ENCODE measurements at regions not wholly inside any gene's neighbourhood (a gene's known extent, or its start where the extent isn't known, plus 50 kb on each side); places are given as distances from the start of the nearest gene placed in this dataset.
"Not testable (repeated sequence)": the region's sequence is repeated elsewhere in the genome, so short reads cannot be mapped to it uniquely, and the experiment has no call there.

DNA sequence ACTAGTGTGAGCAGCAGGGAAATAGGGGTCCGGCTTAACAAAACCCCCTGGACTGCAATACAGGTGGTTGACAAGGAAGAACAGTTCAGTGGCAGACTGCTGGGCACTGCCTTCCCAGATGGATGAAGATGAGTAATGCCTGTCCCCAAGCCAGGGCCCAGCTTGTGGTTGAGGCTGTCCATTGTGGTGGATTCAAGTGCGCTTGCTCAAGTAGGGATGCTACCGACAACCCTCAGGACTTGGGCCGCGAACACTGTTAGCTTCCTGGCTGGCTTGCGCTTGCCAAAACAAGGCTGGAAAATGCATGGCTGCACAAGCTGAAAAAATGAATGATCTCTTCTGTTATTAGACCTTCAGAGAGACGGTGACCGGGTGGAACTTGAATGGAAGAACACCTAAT, 116.1 kb upstream of the ACBD5 start:
- TF ChIP-seq, protein P1, sequence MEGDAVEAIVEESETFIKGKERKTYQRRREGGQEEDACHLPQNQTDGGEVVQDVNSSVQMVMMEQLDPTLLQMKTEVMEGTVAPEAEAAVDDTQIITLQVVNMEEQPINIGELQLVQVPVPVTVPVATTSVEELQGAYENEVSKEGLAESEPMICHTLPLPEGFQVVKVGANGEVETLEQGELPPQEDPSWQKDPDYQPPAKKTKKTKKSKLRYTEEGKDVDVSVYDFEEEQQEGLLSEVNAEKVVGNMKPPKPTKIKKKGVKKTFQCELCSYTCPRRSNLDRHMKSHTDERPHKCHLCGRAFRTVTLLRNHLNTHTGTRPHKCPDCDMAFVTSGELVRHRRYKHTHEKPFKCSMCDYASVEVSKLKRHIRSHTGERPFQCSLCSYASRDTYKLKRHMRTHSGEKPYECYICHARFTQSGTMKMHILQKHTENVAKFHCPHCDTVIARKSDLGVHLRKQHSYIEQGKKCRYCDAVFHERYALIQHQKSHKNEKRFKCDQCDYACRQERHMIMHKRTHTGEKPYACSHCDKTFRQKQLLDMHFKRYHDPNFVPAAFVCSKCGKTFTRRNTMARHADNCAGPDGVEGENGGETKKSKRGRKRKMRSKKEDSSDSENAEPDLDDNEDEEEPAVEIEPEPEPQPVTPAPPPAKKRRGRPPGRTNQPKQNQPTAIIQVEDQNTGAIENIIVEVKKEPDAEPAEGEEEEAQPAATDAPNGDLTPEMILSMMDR (conservative IDR thresholded peaks at IDR 0.05), result no peak
- Histone ChIP-seq H3K9ac (ENCODE audit: extremely low read depth, low read length, poor library complexity, severe bottlenecking) (no peak overlapping the region), H3K4me1 (ENCODE audit: control insufficient read depth, insufficient read depth, low read length) (no peaks in the 10 kb centered on the region), H3K4me3 (ENCODE audit: low read length) (no peak overlapping the region), H3K27ac (ENCODE audit: low read depth, low read length) (no peak overlapping the region), H3K36me3 (ENCODE audit: control insufficient read depth, insufficient read depth, low read length) (no peaks in the 10 kb centered on the region), H3K9me3 (ENCODE audit: control insufficient read depth, low read length) (no peaks in the 10 kb centered on the region), H3K27me3 (ENCODE audit: control insufficient read depth, insufficient read depth, low read length, poor library complexity, severe bottlenecking) (no peaks in the 10 kb centered on the region)
- 94 to 98% methylated on average over 8 of the region's 8 CpGs for WGBS, 2 experiments (ENCODE audit: insufficient coverage in 1 of 2, insufficient read length in 1 of 2)
- H3K36me3 Mint-ChIP-seq (ENCODE audit: low read depth), result no peaks in the 10 kb centered on the region
- H3K27me3 Mint-ChIP-seq (ENCODE audit: insufficient read depth), result no peaks in the 10 kb centered on the region
- no peak for DNase-seq
- no peaks in the 10 kb centered on the region for H3K9me3 Mint-ChIP-seq
- H3K27ac Mint-ChIP-seq, result no peak overlapping the region
- no peak overlapping the region for H3K4me3 Mint-ChIP-seq
- H3K4me1 Mint-ChIP-seq, result no peaks in the 10 kb centered on the region

DNA sequence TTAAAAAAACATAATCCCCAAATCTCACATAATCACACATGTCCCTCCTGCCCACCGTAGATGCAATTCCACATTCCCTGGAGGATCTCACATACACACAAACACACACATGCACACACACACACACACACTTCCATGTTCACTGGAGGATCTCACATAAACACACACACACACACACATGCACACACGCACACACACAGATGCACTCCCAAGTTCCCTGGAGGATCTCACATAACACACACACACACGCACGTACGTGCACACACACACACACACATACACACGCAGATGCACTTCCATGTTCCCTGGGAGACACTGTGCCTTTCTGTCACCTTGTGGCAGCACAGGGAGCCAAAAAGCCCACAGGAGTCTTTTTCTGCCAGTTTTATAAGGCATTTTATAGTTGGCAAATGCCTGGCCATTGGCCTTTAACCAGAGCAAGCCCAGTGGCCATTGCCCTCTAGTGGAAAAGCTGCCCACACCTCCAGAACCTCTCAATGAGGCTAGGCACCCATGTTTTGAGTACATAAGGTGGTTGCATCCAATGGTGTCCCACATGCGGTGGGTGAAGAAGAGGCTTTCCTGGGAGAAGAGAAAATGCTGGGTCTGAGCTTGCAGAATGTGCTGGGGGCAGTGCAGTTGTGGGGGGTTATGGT, 115.4 kb upstream of the ACBD5 start:
- Histone ChIP-seq H3K9me3 (ENCODE audit: control insufficient read depth, low read length) (no peaks in the 10 kb centered on the region), H3K27ac (ENCODE audit: low read depth, low read length) (no peak overlapping the region), H3K4me1 (ENCODE audit: control insufficient read depth, insufficient read depth, low read length) (no peaks in the 10 kb centered on the region), H3K9ac (ENCODE audit: extremely low read depth, low read length, poor library complexity, severe bottlenecking) (no peak overlapping the region), H3K4me3 (ENCODE audit: low read length) (no peak overlapping the region), H3K27me3 (ENCODE audit: control insufficient read depth, insufficient read depth, low read length, poor library complexity, severe bottlenecking) (no peaks in the 10 kb centered on the region), H3K36me3 (ENCODE audit: control insufficient read depth, insufficient read depth, low read length) (no peaks in the 10 kb centered on the region)
- DNase-seq, result peak; percentile 47
- no peak overlapping the region for H3K27ac Mint-ChIP-seq
- H3K36me3 Mint-ChIP-seq (ENCODE audit: low read depth), result no peaks in the 10 kb centered on the region
- TF ChIP-seq, protein P1 (conservative IDR thresholded peaks at IDR 0.05), result peak; percentile 52
- no peak overlapping the region for H3K4me3 Mint-ChIP-seq
- 80 to 93% methylated on average over 4 to 7 of the region's 7 CpGs for WGBS, 2 experiments (ENCODE audit: insufficient coverage in 1 of 2, insufficient read length in 1 of 2)
- no peaks in the 10 kb centered on the region for H3K27me3 Mint-ChIP-seq (ENCODE audit: insufficient read depth)
- H3K9me3 Mint-ChIP-seq, result no peaks in the 10 kb centered on the region
- no peaks in the 10 kb centered on the region for H3K4me1 Mint-ChIP-seq

DNA sequence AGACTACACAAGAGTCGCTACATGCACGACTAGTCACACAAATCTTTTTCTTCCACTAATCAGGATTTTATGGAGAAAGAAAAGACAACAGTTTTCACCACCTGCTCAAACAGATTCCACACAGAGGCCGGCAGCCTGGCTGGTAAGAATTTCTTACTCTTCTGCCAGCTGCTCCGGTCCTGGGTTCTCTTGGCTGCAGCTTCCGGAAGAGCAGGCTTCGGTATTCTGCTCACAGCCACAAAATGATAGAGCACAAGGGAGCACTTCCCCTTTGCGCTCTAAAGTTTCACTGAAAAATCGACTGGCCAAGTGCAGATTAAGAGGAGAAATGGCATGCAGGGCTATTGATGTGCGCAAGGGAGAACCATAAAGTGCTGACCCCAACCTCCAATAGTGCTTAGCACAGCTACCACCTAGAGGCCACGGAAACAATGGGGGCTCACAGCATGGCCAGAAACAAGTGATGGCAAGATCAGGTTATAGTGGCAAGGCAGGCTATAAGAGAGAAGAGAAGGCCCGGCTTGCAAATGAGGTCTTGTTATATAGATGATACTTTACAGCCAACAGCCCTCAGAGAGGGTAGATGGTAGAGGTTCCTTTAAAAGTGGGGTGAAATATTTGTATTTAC, 114.2 kb upstream of the ACBD5 start:
- not testable (repeated sequence) for H3K4me3 ChIP-seq (ENCODE audit: low read length); H3K9me3 Mint-ChIP-seq; H3K27ac Mint-ChIP-seq; H3K36me3 Mint-ChIP-seq (ENCODE audit: low read depth); H3K9ac ChIP-seq (ENCODE audit: extremely low read depth, low read length, poor library complexity, severe bottlenecking); H3K27ac ChIP-seq (ENCODE audit: low read depth, low read length); H3K4me3 Mint-ChIP-seq; H3K36me3 ChIP-seq (ENCODE audit: control insufficient read depth, insufficient read depth, low read length); H3K27me3 Mint-ChIP-seq (ENCODE audit: insufficient read depth); H3K27me3 ChIP-seq (ENCODE audit: control insufficient read depth, insufficient read depth, low read length, poor library complexity, severe bottlenecking); H3K4me1 ChIP-seq (ENCODE audit: control insufficient read depth, insufficient read depth, low read length); H3K4me1 Mint-ChIP-seq; H3K9me3 ChIP-seq (ENCODE audit: control insufficient read depth, low read length); DNase-seq
- 76% methylated on average over 10 of the region's 11 CpGs; no CpG with 5 or more reads in 1 of the 2 experiments for WGBS, 2 experiments (ENCODE audit: insufficient coverage in 1 of 2, insufficient read length in 1 of 2)

DNA sequence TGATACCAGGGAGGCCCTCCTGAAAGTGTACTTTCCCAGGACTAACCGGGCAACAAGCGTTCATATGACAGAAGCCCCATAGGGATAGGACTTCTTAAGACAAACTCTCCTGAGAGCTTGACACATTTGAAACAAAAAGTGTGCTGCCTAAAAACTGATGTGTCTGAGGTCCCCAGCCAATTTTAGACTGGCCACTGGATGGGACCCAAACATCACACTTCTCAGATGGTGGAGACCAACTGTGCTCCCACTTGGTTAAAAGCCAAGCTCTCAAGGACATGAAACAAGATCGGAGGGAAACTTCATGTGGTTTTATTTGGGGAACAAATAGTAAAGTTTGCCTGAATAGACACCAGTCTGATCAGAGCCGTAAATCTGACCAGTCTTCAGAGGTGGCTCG, 113.5 kb upstream of the ACBD5 start:
- not testable (repeated sequence) for H3K4me3 ChIP-seq (ENCODE audit: low read length); H3K27me3 Mint-ChIP-seq (ENCODE audit: insufficient read depth); H3K36me3 Mint-ChIP-seq (ENCODE audit: low read depth); H3K4me1 ChIP-seq (ENCODE audit: control insufficient read depth, insufficient read depth, low read length); H3K27ac ChIP-seq (ENCODE audit: low read depth, low read length); H3K27ac Mint-ChIP-seq; H3K9me3 ChIP-seq (ENCODE audit: control insufficient read depth, low read length); H3K36me3 ChIP-seq (ENCODE audit: control insufficient read depth, insufficient read depth, low read length); H3K9ac ChIP-seq (ENCODE audit: extremely low read depth, low read length, poor library complexity, severe bottlenecking); DNase-seq; H3K4me3 Mint-ChIP-seq; H3K9me3 Mint-ChIP-seq; H3K27me3 ChIP-seq (ENCODE audit: control insufficient read depth, insufficient read depth, low read length, poor library complexity, severe bottlenecking); H3K4me1 Mint-ChIP-seq
- WGBS, 2 experiments (ENCODE audit: insufficient coverage in 1 of 2, insufficient read length in 1 of 2), result 91 to 96% methylated on average over 3 to 5 of the region's 5 CpGs

Measured in endodermal cell (in vitro differentiated cells).